T follicular helper cell (primary cell): ENCODE measurements at regions not wholly inside any gene's neighbourhood (a gene's known extent, or its start where the extent isn't known, plus 50 kb on each side); places are given as distances from the start of the nearest gene placed in this dataset.
"Not testable (repeated sequence)": the region's sequence is repeated elsewhere in the genome, so short reads cannot be mapped to it uniquely, and the experiment has no call there.

Source experiments
- DNase-seq: peaks from one replicate; pipeline ENCODE4 v3.0.0-alpha.2; 2020; ENCODE audit warnings: low read depth

GRCh38 chr2:87075054-87075790 is 53.6 kb upstream of the PLGLB1 start:
- DNase-seq, result peak; percentile 9

- DNase-seq, result peak; percentile 51
Observed at GRCh38 chr2:87075791-87076252, 54.2 kb upstream of the PLGLB1 start.

- peak; percentile 86 for DNase-seq
Observed at GRCh38 chr2:87076253-87077123, 54.8 kb upstream of the PLGLB1 start.

- not testable (repeated sequence) for DNase-seq
Observed at GRCh38 chr2:87077124-87077446, 55.4 kb upstream of the PLGLB1 start.

GRCh38 chr2:87081727-87082126 is 60.1 kb upstream of the PLGLB1 start:
- DNase-seq, result not testable (repeated sequence)

GRCh38 chr2:87088079-87088478 is 66.4 kb upstream of the PLGLB1 start:
- DNase-seq, result not testable (repeated sequence)

GRCh38 chr2:87089401-87089800 is 67.8 kb upstream of the PLGLB1 start:
- not testable (repeated sequence) for DNase-seq

- DNase-seq, result not testable (repeated sequence)
Observed at GRCh38 chr2:87093252-87093651, 71.6 kb upstream of the PLGLB1 start.

- not testable (repeated sequence) for DNase-seq
Observed at GRCh38 chr2:87093937-87094529, 72.4 kb upstream of the PLGLB1 start.

- not testable (repeated sequence) for DNase-seq
Observed at GRCh38 chr2:87095804-87096203, 74.2 kb upstream of the PLGLB1 start.

GRCh38 chr2:87128761-87129553 is 107.3 kb upstream of the PLGLB1 start:
- DNase-seq, result not testable (repeated sequence)

- not testable (repeated sequence) for DNase-seq
Observed at GRCh38 chr2:87132577-87132976, 110.9 kb upstream of the PLGLB1 start.

GRCh38 chr2:87151835-87152493 is 130.3 kb upstream of the PLGLB1 start:
- not testable (repeated sequence) for DNase-seq

GRCh38 chr2:87174454-87174853 is 152.8 kb upstream of the PLGLB1 start:
- DNase-seq, result not testable (repeated sequence)

- not testable (repeated sequence) for DNase-seq
Observed at GRCh38 chr2:87183373-87183772, 161.7 kb upstream of the PLGLB1 start.

GRCh38 chr2:87184260-87184659 is 162.6 kb upstream of the PLGLB1 start:
- not testable (repeated sequence) for DNase-seq

GRCh38 chr2:87189214-87189613 is 167.6 kb upstream of the PLGLB1 start:
- not testable (repeated sequence) for DNase-seq

- DNase-seq, result not testable (repeated sequence)
Observed at GRCh38 chr2:87193336-87193735, 171.7 kb upstream of the PLGLB1 start.

- not testable (repeated sequence) for DNase-seq
Observed at GRCh38 chr2:87194254-87194999, 172.8 kb upstream of the PLGLB1 start.

GRCh38 chr2:87196720-87197388 is 175.2 kb upstream of the PLGLB1 start:
- not testable (repeated sequence) for DNase-seq
